GM23248 (cell line): ENCODE measurements at regions not wholly inside any gene's neighbourhood (a gene's known extent, or its start where the extent isn't known, plus 50 kb on each side); places are given as distances from the start of the nearest gene placed in this dataset.

Source experiments
- DNase-seq: peaks from one replicate; pipeline ENCODE4 v3.0.0-alpha.2; 2015
- H2AFZ ChIP-seq: fragments of 200-600 bp; sonication (generic); 2 replicates; pipeline ENCODE4 v1.6.1; 2016; ENCODE audit warnings: antibody characterized with exemption
- H3F3A ChIP-seq: fragments of 200-600 bp; sonication (generic); 2 replicates; pipeline ENCODE4 v1.6.1; 2016; ENCODE audit warnings: mild to moderate bottlenecking, antibody characterized with exemption, mixed run types; ENCODE audit not compliant: insufficient read depth
- H3K27ac ChIP-seq: fragments of 200-600 bp; sonication (generic); 2 replicates; pipeline ENCODE4 v1.5.1; 2016; ENCODE audit warnings: mild to moderate bottlenecking
- H3K27me3 ChIP-seq: fragments of 200-600 bp; sonication (generic); replicated peaks from 2 replicates; pipeline ENCODE4 v1.6.1; 2016; ENCODE audit warnings: mild to moderate bottlenecking; ENCODE audit not compliant: insufficient read depth
- H3K36me3 ChIP-seq: fragments of 200-600 bp; sonication (generic); 2 replicates; pipeline ENCODE4 v1.6.1; 2016; ENCODE audit warnings: low read depth, mild to moderate bottlenecking
- H3K4me1 ChIP-seq: fragments of 200-600 bp; sonication (generic); 2 replicates; pipeline ENCODE4 v1.6.1; 2016; ENCODE audit warnings: mild to moderate bottlenecking; ENCODE audit not compliant: insufficient read depth
- H3K4me2 ChIP-seq: fragments of 200-600 bp; sonication (generic); one replicate; pipeline ENCODE4 v1.6.1; 2016; ENCODE audit warnings: mild to moderate bottlenecking; ENCODE audit not compliant: unreplicated experiment
- H3K4me3 ChIP-seq: fragments of 200-600 bp; sonication (generic); 2 replicates; pipeline ENCODE4 v1.5.1; 2016; ENCODE audit warnings: mild to moderate bottlenecking
- H3K79me2 ChIP-seq: fragments of 200-600 bp; sonication (generic); 2 replicates; pipeline ENCODE4 v1.6.1; 2016; ENCODE audit warnings: mild to moderate bottlenecking; ENCODE audit not compliant: insufficient read depth
- H3K9ac ChIP-seq: fragments of 200-600 bp; sonication (generic); 2 replicates; pipeline ENCODE4 v1.6.1; 2016; ENCODE audit warnings: mild to moderate bottlenecking
- H3K9me2 ChIP-seq: fragments of 200-600 bp; sonication (generic); 2 replicates; pipeline ENCODE4 v1.6.1; 2016; ENCODE audit warnings: mixed run types, mild to moderate bottlenecking, moderate library complexity; ENCODE audit not compliant: insufficient read depth
- H3K9me3 ChIP-seq: fragments of 200-600 bp; sonication (generic); one replicate; pipeline ENCODE4 v1.6.1; 2017; ENCODE audit warnings: low read depth
- H4K20me1 ChIP-seq: fragments of 200-600 bp; sonication (generic); 2 replicates; pipeline ENCODE4 v1.6.0; 2016; ENCODE audit not compliant: insufficient read depth
- EZH2 ChIP-seq: fragments of 200-600 bp; sonication (generic); IDR thresholded peaks from 2 replicates; pipeline ENCODE4 v1.6.1; 2018; ENCODE audit warnings: antibody characterized with exemption, mild to moderate bottlenecking; ENCODE audit not compliant: insufficient read depth, poor library complexity, severe bottlenecking
- EZH2phosphoT487 ChIP-seq: fragments of 200-600 bp; sonication (generic); IDR thresholded peaks from 2 replicates; pipeline ENCODE4 v1.6.1; 2018; ENCODE audit warnings: antibody characterized with exemption, moderate library complexity, mild to moderate bottlenecking, low read depth; ENCODE audit not compliant: insufficient read depth
- WGBS, 2 experiments: methylation state at CpG; one replicate each; pipeline ENCODE4 v1.1.6; 2015 to 2017; ENCODE audit warnings: low lambda C conversion rate in 2 of 2, low coverage in 1 of 2; ENCODE audit errors: missing lambda C conversion rate in 2 of 2; 5-methylcytosine and 5-hydroxymethylcytosine counted together
- in situ Hi-C: fragments of 300-500 bp; cut with MboI; formaldehyde crosslinking; loops from 2 replicates; pipeline ENCODE4 v1.15.0; 2020

- DNase-seq = no peak
- Histone ChIP-seq H3F3A (peaks cover 9% of the 10 kb centered on the region; the same call in 1 of the 2 replicates), H3K36me3 (no peaks in the 10 kb centered on the region), H3K27ac (no peak overlapping the region), H3K9ac (no peak overlapping the region), H4K20me1 (no peaks in the 10 kb centered on the region), H2AFZ (no peak overlapping the region), H3K9me2 (no peaks in the 10 kb centered on the region), H3K79me2 (no peaks in the 10 kb centered on the region), H3K9me3 (peaks cover 2% of the 10 kb centered on the region), H3K4me1 (peaks cover 11% of the 10 kb centered on the region; the same call in 1 of the 2 replicates), H3K27me3 (peaks cover 42% of the 10 kb centered on the region), H3K4me3 (no peak overlapping the region), H3K4me2 (peak overlapping the region; percentile 10)
- TF ChIP-seq EZH2phosphoT487 = no peak
- TF ChIP-seq EZH2 = no peak
- WGBS, 2 experiments = 39 to 51% methylated on average over 4 of the region's 4 CpGs
- in situ Hi-C loops = no loop called here
These were observed 98.2 kb upstream of the SLC66A3 start for GRCh38 chr2:11057031-11057430.

- no peak overlapping the region for H3K27ac ChIP-seq
- peaks cover 11% of the 10 kb centered on the region; the same call in 1 of the 2 replicates for H3K4me1 ChIP-seq
- no peak overlapping the region for H3K9ac ChIP-seq
- H3K27me3 ChIP-seq = peaks cover 43% of the 10 kb centered on the region
- no peaks in the 10 kb centered on the region for H3K9me2 ChIP-seq
- in situ Hi-C loops = no loop called here
- H3K4me3 ChIP-seq = no peak overlapping the region
- H3K9me3 ChIP-seq = peaks cover 3% of the 10 kb centered on the region
- no peaks in the 10 kb centered on the region for H4K20me1 ChIP-seq
- no peaks in the 10 kb centered on the region for H3K36me3 ChIP-seq
- no peak overlapping the region for H2AFZ ChIP-seq
- peaks cover 9% of the 10 kb centered on the region; the same call in 1 of the 2 replicates for H3F3A ChIP-seq
- H3K79me2 ChIP-seq = no peaks in the 10 kb centered on the region
- TF ChIP-seq EZH2 (no peak), EZH2phosphoT487 (no peak)
- no peak overlapping the region for H3K4me2 ChIP-seq
- 69 to 74% methylated on average over 5 of the region's 5 CpGs for WGBS, 2 experiments
- no peak for DNase-seq
These were observed 97.1 kb upstream of the SLC66A3 start for GRCh38 chr2:11058129-11058528.

- 60 to 76% methylated on average over 3 of the region's 3 CpGs for WGBS, 2 experiments
These were observed 94.7 kb upstream of the SLC66A3 start for GRCh38 chr2:11060376-11061169.

GRCh38 chr2:11065833-11066485, 89.3 kb upstream of the SLC66A3 start:
- Histone ChIP-seq H3K4me2 (no peak overlapping the region), H3K79me2 (no peaks in the 10 kb centered on the region), H3K27me3 (peaks cover 35% of the 10 kb centered on the region), H2AFZ (no peak overlapping the region), H3K9me2 (no peaks in the 10 kb centered on the region), H3K36me3 (no peaks in the 10 kb centered on the region), H3K9ac (no peak overlapping the region), H3K9me3 (peaks cover 3% of the 10 kb centered on the region), H3K4me1 (no peaks in the 10 kb centered on the region), H3K4me3 (no peak overlapping the region), H3F3A (no peaks in the 10 kb centered on the region), H4K20me1 (no peaks in the 10 kb centered on the region), H3K27ac (no peak overlapping the region)
- DNase-seq = no peak
- WGBS, 2 experiments = 40 to 46% methylated on average over 12 of the region's 12 CpGs
- TF ChIP-seq EZH2phosphoT487 = no peak
- no peak for TF ChIP-seq EZH2
- in situ Hi-C loops = no loop called here

More at GRCh38 chr2:11060376-11061169, 94.7 kb upstream of the SLC66A3 start:
- in situ Hi-C loops = no loop called here
- Histone ChIP-seq H3K9me3 (peaks cover 3% of the 10 kb centered on the region), H4K20me1 (no peaks in the 10 kb centered on the region), H3K9ac (no peak overlapping the region), H3F3A (peaks cover 9% of the 10 kb centered on the region; the same call in 1 of the 2 replicates), H3K9me2 (no peaks in the 10 kb centered on the region), H2AFZ (no peak overlapping the region), H3K27me3 (peaks cover 53% of the 10 kb centered on the region), H3K36me3 (no peaks in the 10 kb centered on the region), H3K4me1 (peaks cover 11% of the 10 kb centered on the region; the same call in 1 of the 2 replicates), H3K27ac (no peak overlapping the region), H3K79me2 (no peaks in the 10 kb centered on the region), H3K4me2 (no peak overlapping the region), H3K4me3 (no peak overlapping the region)
- TF ChIP-seq EZH2phosphoT487 = no peak
- TF ChIP-seq EZH2 = no peak
- DNase-seq = no peak
